ENCODE measurements at regions not wholly inside any gene's neighbourhood (a gene's known extent, or its start where the extent isn't known, plus 50 kb on each side); places are given as distances from the start of the nearest gene placed in this dataset.
"Not testable (repeated sequence)": the region's sequence is repeated elsewhere in the genome, so short reads cannot be mapped to it uniquely, and the experiment has no call there.

DNA sequence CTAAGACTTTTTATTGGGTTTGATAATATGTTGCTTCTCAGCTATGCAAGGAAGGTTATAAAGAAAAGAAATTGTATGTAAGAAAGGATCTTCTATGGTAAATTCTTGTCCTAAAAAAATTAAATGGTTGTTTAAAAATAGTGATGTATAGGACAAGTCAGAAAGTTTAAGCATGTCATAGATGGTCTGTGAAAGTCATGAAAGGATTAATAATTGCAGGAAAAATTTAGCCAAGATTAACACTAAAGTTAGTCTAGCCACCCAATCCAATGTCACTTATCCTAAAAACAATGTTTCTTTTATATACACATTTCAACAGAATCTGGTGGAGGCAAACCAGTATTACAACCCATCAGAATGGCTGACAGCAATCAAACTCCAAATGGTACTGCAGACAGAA, 1046.7 kb upstream of the SLC39A10 start:
- no peak for DNase-seq

DNA sequence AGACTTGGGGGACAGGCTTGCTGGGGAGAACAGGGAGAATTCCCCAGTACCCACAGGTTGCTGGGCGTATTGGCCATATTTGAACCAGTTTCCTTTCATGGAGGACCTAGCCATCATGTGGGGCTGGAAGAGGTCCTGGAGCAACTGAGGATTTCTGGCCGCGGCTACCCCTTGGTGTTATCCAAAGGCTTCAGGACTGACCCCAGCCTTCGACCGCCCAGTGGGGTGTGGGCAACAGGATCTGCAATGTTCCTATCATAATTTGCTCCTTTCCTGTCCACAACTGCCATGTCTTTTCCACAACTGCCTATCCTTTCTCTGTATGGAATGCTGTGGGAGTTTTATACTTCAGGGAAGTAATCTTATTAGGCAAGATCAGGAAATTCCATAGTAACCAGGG, 1053.6 kb upstream of the SLC39A10 start:
- DNase-seq, result no peak

DNA sequence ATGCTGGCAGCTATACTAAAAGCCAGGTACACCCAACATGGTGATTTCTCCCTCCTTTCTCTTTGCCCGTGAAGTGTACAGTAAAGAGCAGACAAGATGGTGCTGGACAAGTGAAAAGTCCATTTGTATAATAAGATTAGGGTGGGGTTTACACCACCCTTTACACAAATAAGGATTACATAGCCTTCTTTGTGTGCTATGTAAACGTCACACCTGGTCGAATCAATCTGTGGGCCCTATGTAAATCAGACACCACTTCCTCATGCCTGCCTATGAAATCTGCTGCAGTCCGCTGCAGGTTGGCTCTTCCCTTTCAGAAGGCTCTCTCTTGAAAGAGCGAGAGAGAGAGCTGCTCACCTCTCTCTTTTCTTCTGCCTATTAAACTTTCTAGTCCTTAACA, 1054.3 kb upstream of the SLC39A10 start:
- DNase-seq, result no peak

DNA sequence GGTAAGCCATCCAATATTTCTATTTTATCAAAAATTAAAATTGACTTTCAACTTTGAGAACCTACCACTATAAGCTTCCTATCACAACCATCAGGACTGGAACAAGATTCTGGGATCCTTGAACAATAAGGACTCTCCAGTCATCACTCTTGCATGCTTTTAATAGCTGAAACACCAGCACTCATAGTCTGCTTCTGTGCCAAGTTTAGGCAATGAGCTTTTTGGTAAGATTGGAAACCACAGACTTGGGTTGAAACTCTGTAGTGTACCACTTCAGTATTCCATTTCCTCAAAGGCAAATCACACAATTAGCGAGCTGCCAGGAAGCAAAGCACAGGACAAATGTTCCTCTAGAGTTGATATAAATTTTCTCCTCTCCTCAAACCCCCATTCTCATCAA, 1065.8 kb upstream of the SLC39A10 start:
- DNase-seq, result no peak

DNA sequence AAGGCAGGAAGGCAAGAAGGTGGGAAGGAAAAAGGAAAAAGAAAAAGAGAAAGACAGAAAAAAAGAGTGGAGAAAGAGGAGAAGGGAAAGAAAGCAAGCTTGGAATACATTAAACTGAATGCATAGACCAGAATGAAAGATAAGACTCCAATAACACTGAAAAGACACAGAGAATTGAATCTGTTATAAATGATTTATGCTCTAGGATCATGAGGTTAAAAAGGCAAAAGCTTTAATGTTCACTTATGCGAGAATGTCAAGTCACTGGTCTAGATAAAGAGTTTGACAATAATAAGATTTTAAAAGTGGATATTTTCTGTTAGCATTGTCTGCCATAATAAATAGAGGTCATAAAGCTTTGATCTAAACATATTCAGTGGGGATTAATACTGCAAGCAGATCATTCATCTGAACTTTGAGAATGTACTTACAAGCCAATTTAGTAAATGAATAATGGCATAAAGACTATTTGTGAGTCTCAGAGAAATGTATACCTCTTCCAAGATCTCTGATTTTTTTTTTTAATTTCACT, 1069.2 kb upstream of the SLC39A10 start:
- DNase-seq, result no peak

DNA sequence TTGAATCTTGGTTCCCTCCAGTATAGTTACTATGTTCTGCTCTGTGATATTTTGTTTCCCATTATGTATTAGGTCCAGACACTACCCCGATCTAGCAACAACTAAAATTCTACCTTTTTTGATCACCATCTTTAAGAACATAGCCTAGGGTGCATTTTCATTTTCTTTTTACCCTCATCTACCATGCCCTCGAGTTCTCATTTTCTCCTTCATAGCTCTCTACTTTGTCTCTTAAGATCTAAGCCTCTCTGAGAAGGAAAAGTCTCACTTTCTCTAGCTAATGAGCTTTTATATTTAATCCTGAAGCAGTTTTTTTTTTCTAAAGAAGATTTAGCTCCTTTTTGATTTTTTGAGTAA, 1089.4 kb upstream of the SLC39A10 start:
- DNase-seq, result no peak

DNA sequence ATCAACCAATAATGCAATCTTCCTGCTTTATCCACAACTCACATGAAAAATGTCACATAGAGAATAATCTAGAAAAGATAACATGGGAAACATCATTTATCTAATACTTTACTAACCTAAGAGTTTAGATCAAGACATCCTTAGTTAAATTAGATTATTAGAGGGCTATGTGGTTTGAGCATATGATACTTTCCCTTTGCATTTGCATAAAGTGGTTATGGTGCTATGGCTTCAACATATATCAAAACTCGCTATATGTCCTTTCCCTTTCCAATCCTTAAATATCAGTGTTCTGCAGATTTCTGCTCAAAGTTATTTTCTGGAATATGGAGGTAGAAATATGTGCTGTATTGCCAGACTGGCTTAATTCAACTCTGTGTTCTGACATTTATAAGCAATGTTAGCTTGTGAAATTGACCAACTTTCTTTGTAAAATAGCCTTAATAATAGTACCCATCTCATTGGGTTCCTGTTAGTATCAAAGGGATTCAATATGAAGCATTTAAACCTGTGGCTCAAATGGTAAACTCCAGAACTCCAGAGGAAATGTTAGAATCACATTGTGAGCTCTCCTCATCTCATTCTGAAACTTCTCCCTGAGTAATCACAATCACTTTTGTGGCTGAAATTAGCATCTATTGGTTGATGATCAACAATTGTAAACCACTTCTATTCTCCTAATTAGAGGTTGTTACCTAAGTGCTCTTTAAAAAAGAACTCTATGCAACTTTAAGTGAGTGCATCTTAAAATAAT, 1089.9 kb upstream of the SLC39A10 start:
- no peak for DNase-seq

DNA sequence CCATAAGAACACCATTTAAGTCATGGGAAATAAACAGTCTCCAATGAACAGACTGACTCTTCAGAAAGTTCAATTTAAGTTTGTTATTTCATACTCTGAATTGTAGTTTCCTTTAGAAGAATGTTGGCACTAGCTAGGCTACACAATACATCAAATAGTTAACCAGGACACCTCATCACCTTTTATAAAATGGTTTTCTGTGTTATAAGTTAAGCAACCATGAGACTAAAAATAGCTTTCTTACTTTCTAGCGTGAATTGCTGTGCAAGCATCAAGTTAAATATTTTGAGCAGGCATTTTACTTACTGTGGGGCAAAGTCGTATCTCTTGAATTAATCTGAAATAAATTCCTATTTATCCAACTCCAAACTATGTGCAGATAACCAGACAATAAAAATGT, 1092.6 kb upstream of the SLC39A10 start:
- DNase-seq, result no peak

DNA sequence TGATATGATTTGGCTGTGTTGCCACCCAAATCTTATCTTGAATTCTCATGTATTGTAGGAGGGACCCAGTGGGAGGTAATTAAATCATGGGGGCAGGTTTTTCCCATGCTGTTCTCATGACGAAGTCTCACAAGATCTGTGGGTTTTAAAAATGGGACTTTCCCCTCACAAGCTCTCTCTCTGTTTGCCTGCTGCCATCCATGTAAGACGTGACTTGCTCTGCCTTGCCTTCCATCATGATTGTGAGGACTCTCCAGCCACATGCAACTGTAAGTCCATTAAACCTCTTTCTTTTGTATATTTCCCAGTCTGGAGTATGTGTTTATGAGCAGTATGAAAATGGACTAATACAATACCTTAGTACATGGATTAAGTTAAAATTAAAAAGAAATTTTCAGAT, 1094.7 kb upstream of the SLC39A10 start:
- DNase-seq, result no peak

DNA sequence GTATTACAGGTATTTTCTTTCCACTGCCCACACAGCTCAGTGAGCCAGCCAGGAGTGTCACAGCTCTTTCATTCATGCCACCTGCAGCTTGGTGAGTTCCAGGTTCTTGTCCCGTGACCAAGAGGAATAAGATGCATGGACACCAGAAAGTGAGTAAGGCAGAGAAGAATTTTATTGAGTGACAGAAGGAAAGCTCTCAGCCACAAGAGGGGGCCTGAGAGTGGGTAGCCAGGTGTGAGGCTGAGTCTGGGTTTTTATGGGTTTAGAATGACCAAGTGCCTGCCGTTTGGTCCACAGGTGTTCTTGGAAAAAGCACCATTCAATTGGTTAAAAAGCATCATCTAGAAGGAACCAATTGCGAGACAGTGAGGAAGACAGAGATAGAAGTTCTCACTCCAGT, 1097.1 kb upstream of the SLC39A10 start:
- no peak for DNase-seq

DNA sequence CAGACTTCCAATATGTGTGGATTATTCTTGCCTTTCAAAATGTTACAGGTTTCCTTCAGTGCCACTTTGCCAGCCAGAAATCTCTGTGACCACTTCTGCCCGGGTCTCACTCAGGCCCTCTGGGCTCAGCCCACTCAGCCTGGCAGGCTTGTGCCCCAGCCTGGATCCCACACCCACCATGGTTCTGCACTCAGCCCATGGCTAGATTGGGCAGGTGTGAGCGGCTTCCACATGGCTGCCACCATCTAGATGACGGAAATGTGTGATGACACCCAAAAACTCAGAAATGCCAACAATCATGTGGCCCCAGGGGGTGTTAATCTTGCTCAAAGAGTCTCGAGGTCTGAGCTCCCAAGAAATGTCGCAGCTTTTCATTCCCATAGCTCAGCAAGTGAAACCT, 1097.5 kb upstream of the SLC39A10 start:
- DNase-seq, result no peak

DNA sequence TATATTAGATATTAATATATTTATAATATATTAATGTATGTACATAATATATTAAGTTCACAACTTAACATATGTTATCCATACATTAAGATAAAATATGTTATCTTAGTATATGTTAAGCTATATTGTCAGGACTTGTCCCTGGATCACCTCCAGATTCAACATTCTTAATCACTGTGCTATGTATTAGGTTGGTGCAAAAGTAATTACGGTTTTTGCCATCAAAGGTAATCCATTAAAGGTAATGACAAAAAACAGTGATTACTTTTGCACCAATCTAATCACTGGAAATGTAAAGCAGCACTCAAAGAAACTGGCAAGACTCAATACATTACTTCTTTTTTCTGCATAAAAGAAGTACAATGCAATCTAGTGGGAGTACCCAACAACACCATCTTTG, 1099.0 kb upstream of the SLC39A10 start:
- no peak for DNase-seq

DNA sequence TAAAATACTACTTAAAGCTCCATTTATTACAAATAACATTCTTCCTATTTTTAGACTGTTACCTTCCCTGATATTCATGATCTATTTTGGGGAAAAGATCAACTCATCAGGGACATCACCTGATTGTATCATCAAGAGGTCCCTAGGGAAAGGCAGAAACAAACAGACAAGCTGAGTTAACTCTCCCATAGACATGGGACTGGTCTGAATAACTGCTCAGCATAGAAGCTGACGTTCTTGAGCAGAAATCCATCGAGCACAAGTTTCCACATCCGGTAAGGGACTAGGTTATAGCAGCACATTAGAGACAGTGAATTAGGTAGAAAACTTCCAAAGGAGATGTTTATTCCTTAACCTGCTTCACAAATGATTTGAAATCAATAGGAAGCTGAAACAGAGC, 1100.4 kb upstream of the SLC39A10 start:
- no peak for DNase-seq

DNA sequence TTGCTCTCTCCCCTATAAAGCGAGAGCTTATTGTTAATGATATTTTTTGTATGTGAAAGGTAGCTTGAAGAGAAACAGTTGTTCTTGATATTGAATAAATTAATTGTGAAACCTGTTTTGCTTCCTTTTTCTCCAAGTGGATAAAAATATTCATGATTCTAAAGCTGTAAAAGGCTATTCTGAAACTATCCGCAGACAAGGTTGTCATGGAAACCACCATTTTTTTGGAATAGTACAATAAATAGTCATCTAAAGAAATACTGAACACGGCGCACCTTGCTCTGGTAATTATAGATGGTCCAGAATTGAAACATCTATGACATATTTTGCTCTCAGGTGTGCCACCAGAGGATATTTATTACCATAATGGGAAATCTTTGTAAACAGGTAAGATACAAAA, 1103.0 kb upstream of the SLC39A10 start:
- DNase-seq, result no peak

DNA sequence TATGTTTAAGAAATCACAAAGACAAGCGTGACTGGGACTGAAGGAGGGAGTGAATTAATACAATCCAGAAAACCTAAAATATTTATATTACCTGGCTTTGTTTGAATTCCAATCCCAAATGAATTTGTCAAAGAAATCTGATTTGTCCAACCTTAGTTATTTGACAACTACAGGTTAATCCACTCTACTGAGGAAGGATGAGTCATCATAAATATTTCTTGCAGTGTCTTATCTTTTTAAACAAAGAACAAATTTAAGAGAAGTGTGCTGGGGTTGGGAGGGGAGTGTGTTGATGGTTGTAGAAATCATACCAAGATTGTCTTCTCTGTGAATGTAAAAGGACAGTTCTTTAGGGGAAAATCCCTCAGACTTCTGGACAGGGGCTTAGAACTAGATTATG, 1106.3 kb upstream of the SLC39A10 start:
- DNase-seq, result no peak

DNA sequence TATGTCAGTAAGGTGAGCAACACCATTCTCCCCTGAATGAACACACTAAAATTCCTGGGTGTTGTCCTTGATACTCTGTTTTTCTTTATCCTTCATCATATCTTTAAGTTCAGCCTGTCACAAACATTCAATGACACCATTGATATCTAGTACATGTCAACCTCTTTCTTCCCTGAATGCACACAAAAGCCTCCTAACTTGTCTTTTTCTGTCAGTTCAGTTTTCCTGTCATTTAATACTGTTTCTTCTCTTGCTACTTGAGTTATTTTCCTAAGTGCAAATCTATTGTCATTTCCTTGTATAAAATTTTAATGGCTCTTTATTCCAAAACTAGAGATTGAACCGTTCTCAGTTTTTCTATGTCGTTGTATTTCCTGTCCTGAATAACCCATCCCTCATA, 1107.6 kb upstream of the SLC39A10 start:
- DNase-seq, result no peak

DNA sequence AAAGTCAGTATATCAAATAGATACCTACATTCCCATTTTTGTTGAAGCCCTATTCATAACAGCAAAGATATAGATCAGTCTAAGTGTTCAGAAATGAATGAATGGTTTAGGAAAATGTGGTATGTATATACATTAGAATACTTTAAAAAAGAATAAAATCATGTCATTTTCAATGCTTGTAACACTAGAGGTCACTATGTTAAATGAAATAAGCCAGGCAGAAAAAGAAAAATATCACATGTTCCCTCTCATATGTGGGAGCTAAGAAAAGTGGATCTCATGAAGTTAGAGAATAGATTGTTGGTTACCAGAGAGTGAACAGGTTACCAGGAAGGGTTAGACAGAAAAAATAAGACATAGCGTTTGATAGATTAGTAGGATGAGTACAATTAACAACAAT, 1111.0 kb upstream of the SLC39A10 start:
- peak; percentile 32 for DNase-seq

DNA sequence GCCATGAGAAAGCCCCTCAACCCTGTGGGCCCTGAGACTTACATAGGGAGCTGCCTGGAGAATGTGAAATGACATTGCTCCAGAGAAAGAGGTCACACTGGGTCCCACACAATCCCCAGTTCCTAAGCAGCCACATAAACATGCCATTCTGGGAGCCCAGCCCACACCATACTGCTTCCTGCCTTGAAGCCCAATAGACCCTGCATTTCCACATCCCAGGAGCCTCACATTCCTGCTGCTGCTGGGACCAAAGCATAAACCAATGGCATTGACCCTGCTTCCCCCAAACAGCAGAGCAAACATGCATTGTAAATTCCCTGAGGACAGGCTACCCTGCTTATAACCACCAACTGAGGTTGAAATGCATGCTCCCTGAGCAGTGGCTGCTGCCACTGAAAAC, 1117.6 kb upstream of the SLC39A10 start:
- no peak for DNase-seq

DNA sequence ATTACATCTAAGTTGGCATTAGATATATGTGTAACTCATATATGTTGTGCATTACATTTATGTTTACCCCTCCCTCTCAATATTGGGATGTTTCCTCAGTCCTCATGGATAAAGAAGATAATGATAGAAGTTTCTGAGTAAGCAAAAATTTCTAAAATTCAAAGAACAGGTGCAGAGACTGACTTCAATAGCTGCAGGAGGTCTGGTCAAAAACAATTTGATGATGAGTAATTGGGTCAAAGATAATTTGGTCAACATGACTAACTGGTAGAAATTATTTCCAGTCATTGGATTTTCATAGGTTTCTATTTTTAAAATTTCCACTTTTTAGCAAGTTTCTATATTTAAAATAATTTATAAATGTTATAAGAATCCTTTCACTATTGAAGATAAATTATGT, 1130.9 kb upstream of the SLC39A10 start:
- DNase-seq, result no peak

DNA sequence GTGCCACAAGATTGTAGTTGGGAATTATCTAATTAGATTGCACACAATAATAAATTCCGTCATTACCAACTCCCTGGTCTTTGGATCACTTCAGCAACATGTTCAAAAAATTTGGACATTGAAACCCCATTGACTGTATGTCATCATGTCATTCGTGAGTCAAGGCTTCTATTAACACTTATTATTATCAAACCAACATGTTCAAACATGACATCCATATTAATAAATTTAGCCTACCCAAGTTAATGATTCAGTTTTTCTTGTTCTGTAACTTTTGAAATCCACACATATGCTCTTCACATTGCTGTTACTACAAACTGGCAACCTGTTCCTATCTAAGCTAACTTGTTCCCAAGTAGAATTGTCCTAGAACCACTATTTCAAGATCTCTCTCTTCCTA, 1142.7 kb upstream of the SLC39A10 start:
- DNase-seq, result no peak

DNA sequence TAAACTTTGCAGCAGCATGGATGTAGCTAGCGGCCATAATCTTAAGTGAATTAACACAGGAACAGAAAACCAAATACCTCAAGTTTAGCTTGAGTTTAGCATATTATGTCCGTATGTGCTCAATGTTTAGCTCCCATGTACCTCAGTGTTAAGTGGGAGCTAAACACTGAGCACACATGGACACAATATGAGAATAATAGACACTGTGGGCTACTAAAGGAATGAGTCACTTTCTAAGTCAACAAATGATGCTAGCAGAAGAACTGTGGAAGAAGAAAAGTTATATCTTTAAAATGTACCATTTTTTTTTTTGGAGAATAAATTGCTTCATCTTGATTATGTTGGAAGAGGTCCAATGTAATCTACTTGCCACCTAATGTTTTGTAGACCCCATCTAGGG, 1146.0 kb upstream of the SLC39A10 start:
- DNase-seq, result not testable (repeated sequence)

DNA sequence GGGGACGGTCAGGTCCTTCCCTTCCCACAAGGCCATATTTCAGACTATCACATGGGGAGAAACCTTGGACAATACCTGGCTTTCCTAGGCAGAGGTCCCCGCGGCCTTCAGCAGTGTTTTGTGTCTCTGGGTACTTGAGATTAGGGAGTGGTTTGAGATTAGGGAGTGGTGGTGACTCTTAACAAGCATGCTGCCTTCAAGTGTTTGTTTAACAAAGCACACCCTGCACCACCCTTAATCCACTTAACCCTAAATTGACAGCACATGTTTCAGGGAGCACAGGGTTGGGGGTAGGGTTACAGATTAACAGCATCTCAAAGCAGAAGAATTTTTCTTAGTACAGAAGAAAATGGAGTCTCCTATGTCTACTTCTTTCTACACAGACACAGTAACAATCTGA, 1152.2 kb upstream of the SLC39A10 start:
- not testable (repeated sequence) for DNase-seq

DNA sequence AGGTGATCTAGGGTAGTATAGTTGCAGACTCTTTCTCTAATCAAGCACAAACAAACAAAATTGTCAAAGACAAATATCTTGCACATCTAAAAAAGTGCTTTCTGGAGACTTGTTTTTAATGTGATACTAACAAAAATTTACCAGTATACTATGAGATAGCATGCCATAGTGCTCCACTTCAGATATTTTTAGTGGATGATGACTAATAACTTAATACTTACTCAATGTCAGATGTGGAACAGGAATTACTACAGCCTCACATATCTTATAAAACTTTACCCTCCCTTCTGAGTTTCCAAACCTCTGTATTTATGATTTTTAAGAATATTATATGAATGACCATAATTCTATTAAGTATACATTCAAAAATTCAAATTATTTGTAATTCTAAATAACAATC, 1162.0 kb upstream of the SLC39A10 start:
- no peak for DNase-seq

DNA sequence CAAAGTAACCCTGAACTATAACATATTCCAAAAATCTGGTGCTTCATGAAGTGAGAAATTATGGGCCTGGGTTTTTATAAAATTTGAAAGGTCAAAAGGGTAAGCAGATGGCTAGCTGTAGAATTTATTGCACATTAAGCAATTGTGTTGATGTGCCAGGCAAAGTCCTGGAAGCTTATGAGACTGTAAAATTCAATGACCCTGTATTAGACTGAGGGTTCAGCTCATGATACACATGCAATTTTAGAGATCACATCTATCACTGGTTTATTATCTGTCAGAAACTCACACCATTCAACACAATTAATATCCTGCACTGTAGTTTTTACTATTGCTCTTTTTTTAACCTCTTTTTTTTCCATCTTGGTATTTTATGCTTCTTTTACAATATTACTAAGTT, 1162.6 kb upstream of the SLC39A10 start:
- DNase-seq, result no peak

DNA sequence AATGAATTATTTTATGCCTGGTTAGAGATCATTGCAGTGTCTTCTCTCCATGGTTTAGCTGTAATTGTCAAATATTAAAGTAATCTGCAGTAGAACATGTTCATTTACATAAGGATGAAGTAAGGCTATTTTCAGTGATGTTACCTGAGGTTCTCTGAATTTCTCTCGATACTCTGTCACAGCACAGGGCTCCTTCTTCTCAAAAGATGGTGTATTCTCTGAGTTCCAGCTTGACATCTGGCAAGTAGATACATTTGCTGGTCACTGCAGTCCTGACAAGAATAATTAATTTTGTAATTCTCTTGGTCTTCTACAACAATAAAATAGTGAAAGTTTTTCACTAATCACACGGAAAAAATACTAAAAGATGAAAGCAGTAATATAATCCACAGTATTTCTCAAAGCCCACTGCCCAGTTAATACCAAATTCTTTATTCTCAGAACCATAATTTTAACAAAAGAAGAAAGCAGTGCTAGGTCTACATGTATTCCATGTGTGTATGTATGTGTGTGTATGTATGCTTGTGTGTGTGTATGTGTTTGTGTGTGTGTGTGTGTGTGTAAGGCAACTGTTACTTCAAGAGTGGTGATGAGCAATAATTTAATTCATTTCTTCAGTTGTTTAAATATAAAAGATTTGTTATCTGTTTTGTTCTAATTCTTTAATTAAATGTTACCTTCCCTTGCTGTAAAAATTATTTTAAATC, 1165.5 kb upstream of the SLC39A10 start:
- DNase-seq, result no peak
